ENCODE measurements at regions not wholly inside any gene's neighbourhood (a gene's known extent, or its start where the extent isn't known, plus 50 kb on each side); places are given as distances from the start of the nearest gene placed in this dataset.

GRCh38 chr1:37309574-37309973 lies 164.8 kb upstream of the ZC3H12A start:
- no peaks in the 10 kb centered on the region for H4K20me1 ChIP-seq (ENCODE audit: control insufficient read depth, insufficient read depth, insufficient read length)
- H3K4ac ChIP-seq (ENCODE audit: low read depth, low read length), result no peak overlapping the region
- no peak overlapping the region for H4K8ac ChIP-seq (replicated peaks; ENCODE audit: insufficient read length, low read depth, low read length)
- H4K5ac ChIP-seq (ENCODE audit: insufficient read length, low read depth, low read length), result no peak overlapping the region
- Mint-ChIP-seq H3K9me3 (no peaks in the 10 kb centered on the region), H3K4me3 (no peak overlapping the region), H3K27me3 (ENCODE audit: low read depth) (peaks cover 17% of the 10 kb centered on the region), H3K4me1 (peaks cover 23 to 55% of the 10 kb centered on the region in 2 experiments), H3K27ac (no peak overlapping the region), H3K36me3 (ENCODE audit: insufficient read depth in 1 of 3, low read depth in 3 of 3) (no peaks in the 10 kb centered on the region)
- H3K23me2 ChIP-seq (ENCODE audit: insufficient read length, low read depth, low read length, poor library complexity, severe bottlenecking), result peaks cover 2% of the 10 kb centered on the region
- H3K9me3 ChIP-seq (ENCODE audit: control insufficient read depth, low read depth, low read length), result no peaks in the 10 kb centered on the region
- H2BK12ac ChIP-seq (ENCODE audit: insufficient read length, low read depth, low read length), result no peak overlapping the region
- no peaks in the 10 kb centered on the region for H3K79me2 ChIP-seq (ENCODE audit: insufficient read depth, low read length)
- H2BK15ac ChIP-seq (ENCODE audit: low read depth, low read length), result no peak overlapping the region
- H2BK120ac ChIP-seq (ENCODE audit: low read depth, low read length, poor library complexity, severe bottlenecking), result no peak overlapping the region
- no CpG with 5 or more reads among the region's 3 CpGs for WGBS (ENCODE audit: extremely low coverage, insufficient read length, low lambda C conversion rate)
- no peaks in the 10 kb centered on the region for H3K27me3 ChIP-seq (ENCODE audit: insufficient read depth, low read length)
- no peak overlapping the region for H3K4me2 ChIP-seq (ENCODE audit: insufficient read depth, insufficient read length, low read length)
- H3K79me1 ChIP-seq (ENCODE audit: insufficient read depth, low read depth, low read length, poor library complexity, severe bottlenecking), result no peaks in the 10 kb centered on the region
- H3K56ac ChIP-seq (ENCODE audit: insufficient read length, low read depth, low read length), result no peak overlapping the region
- H2AFZ ChIP-seq (ENCODE audit: low read length), result no peak overlapping the region
- H2AK5ac ChIP-seq (ENCODE audit: insufficient read length, low read length), result no peak overlapping the region
- no peak overlapping the region for H3K9ac ChIP-seq (ENCODE audit: extremely low read depth, insufficient read length, low read length)
- H3K14ac ChIP-seq (ENCODE audit: insufficient read depth, low read length), result no peak overlapping the region
- H3K27ac ChIP-seq (ENCODE audit: insufficient read length, low read depth, low read length), result no peak overlapping the region
- TF ChIP-seq, protein P1, sequence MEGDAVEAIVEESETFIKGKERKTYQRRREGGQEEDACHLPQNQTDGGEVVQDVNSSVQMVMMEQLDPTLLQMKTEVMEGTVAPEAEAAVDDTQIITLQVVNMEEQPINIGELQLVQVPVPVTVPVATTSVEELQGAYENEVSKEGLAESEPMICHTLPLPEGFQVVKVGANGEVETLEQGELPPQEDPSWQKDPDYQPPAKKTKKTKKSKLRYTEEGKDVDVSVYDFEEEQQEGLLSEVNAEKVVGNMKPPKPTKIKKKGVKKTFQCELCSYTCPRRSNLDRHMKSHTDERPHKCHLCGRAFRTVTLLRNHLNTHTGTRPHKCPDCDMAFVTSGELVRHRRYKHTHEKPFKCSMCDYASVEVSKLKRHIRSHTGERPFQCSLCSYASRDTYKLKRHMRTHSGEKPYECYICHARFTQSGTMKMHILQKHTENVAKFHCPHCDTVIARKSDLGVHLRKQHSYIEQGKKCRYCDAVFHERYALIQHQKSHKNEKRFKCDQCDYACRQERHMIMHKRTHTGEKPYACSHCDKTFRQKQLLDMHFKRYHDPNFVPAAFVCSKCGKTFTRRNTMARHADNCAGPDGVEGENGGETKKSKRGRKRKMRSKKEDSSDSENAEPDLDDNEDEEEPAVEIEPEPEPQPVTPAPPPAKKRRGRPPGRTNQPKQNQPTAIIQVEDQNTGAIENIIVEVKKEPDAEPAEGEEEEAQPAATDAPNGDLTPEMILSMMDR (conservative IDR thresholded peaks at IDR 0.05), result no peak
- no peak overlapping the region for H3T11ph ChIP-seq (ENCODE audit: low read length)
- H3K4me1 ChIP-seq (ENCODE audit: insufficient read depth, low read length), result peaks cover 7% of the 10 kb centered on the region; the same call in 1 of the 2 replicates
- no peak overlapping the region for H2BK20ac ChIP-seq (ENCODE audit: low read depth, low read length, poor library complexity, severe bottlenecking)
- no peak overlapping the region for H3K23ac ChIP-seq (ENCODE audit: insufficient read length, low read depth, low read length)
- no peak overlapping the region for H3K18ac ChIP-seq (ENCODE audit: insufficient read length, low read depth, low read length)
- H2BK5ac ChIP-seq (ENCODE audit: insufficient read length, low read length), result no peak overlapping the region
- no peak for DNase-seq
- H4K91ac ChIP-seq (ENCODE audit: insufficient read length, low read depth, low read length), result no peak overlapping the region

All from H9 (cell line).